ENCODE measurements at regions not wholly inside any gene's neighbourhood (a gene's known extent, or its start where the extent isn't known, plus 50 kb on each side); places are given as distances from the start of the nearest gene placed in this dataset.
"Not testable (repeated sequence)": the region's sequence is repeated elsewhere in the genome, so short reads cannot be mapped to it uniquely, and the experiment has no call there.

- DNase-seq: not testable (repeated sequence)
Measured at GRCh38 chr2:132220589-132220988, 58.8 kb upstream of the ANKRD30BL start.

- not testable (repeated sequence) for DNase-seq
Measured at GRCh38 chr2:132221886-132222285, 60.1 kb upstream of the ANKRD30BL start.

- no peak for DNase-seq
Measured at GRCh38 chr2:132252191-132252893, 90.6 kb upstream of the ANKRD30BL start.

GRCh38 chr2:132252894-132253264 is 91.1 kb upstream of the ANKRD30BL start:
- DNase-seq: no peak

- no peak for DNase-seq
Measured at GRCh38 chr2:132253496-132254305, 91.9 kb upstream of the ANKRD30BL start.

GRCh38 chr2:132254306-132254919 is 92.7 kb upstream of the ANKRD30BL start:
- DNase-seq: not testable (repeated sequence)

GRCh38 chr2:132255714-132256113 is 94.0 kb upstream of the ANKRD30BL start:
- no peak for DNase-seq

GRCh38 chr2:132256251-132256902 is 94.6 kb upstream of the ANKRD30BL start:
- DNase-seq: no peak

GRCh38 chr2:132256903-132257300 is 95.2 kb upstream of the ANKRD30BL start:
- DNase-seq: not testable (repeated sequence)

- not testable (repeated sequence) for DNase-seq
Measured at GRCh38 chr2:132257301-132258171, 95.8 kb upstream of the ANKRD30BL start.

- DNase-seq: not testable (repeated sequence)
Measured at GRCh38 chr2:132259276-132259675, 97.5 kb upstream of the ANKRD30BL start.

- not testable (repeated sequence) for DNase-seq
Measured at GRCh38 chr2:132265595-132265994, 103.8 kb upstream of the ANKRD30BL start.

- DNase-seq: no peak
Measured at GRCh38 chr2:132267105-132267497, 105.3 kb upstream of the ANKRD30BL start.

- DNase-seq: not testable (repeated sequence)
Measured at GRCh38 chr2:132267498-132268283, 105.9 kb upstream of the ANKRD30BL start.

GRCh38 chr2:132268284-132268976 is 106.7 kb upstream of the ANKRD30BL start:
- DNase-seq: not testable (repeated sequence)

- no peak for DNase-seq
Measured at GRCh38 chr2:132268977-132269523, 107.3 kb upstream of the ANKRD30BL start.

GRCh38 chr2:132270255-132270654 is 108.5 kb upstream of the ANKRD30BL start:
- DNase-seq: no peak

- no peak for DNase-seq
Measured at GRCh38 chr2:132270981-132271546, 109.3 kb upstream of the ANKRD30BL start.

- DNase-seq: not testable (repeated sequence)
Measured at GRCh38 chr2:132271794-132272193, 110.0 kb upstream of the ANKRD30BL start.

GRCh38 chr2:132272713-132273112 is 111.0 kb upstream of the ANKRD30BL start:
- no peak for DNase-seq
